DND-41 (cell line): ENCODE measurements at regions not wholly inside any gene's neighbourhood (a gene's known extent, or its start where the extent isn't known, plus 50 kb on each side); places are given as distances from the start of the nearest gene placed in this dataset.

ENCODE experiments used
- EZH2 ChIP-seq: IDR thresholded peaks from 3 replicates; pipeline ENCODE4 v1.6.1; 2012; ENCODE audit warnings: borderline replicate concordance, low read depth, mild to moderate bottlenecking, moderate library complexity, low read length, inconsistent platforms; ENCODE audit not compliant: severe bottlenecking
- TF ChIP-seq, protein P1 (sequence below): IDR thresholded peaks from 2 replicates; pipeline ENCODE4 v1.5.1; 2012; ENCODE audit warnings: borderline replicate concordance, low read length, moderate library complexity, mild to moderate bottlenecking; ENCODE audit not compliant: poor library complexity, severe bottlenecking; ENCODE audit errors: extremely low read depth

DNA sequence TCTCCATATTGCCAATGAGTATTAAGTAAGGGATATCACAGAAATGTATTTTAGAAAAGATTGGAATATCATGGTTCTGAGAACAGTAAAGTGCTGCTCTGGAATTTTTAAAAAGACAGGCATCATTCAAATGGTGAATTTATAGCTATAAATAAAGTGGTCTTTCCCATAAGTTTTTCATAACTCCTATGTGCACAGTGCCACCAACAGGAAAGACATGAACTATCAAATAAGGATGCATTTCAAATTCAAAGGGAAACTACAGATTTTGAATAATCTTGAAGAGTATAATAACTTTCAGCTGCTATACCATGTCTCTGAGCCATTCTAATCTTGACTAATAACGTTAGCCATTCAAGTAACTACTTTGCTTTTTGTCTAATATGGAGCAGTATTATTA lies 456.8 kb upstream of the GJE1 start:
- TF ChIP-seq, protein P1, sequence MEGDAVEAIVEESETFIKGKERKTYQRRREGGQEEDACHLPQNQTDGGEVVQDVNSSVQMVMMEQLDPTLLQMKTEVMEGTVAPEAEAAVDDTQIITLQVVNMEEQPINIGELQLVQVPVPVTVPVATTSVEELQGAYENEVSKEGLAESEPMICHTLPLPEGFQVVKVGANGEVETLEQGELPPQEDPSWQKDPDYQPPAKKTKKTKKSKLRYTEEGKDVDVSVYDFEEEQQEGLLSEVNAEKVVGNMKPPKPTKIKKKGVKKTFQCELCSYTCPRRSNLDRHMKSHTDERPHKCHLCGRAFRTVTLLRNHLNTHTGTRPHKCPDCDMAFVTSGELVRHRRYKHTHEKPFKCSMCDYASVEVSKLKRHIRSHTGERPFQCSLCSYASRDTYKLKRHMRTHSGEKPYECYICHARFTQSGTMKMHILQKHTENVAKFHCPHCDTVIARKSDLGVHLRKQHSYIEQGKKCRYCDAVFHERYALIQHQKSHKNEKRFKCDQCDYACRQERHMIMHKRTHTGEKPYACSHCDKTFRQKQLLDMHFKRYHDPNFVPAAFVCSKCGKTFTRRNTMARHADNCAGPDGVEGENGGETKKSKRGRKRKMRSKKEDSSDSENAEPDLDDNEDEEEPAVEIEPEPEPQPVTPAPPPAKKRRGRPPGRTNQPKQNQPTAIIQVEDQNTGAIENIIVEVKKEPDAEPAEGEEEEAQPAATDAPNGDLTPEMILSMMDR = no peak
- TF ChIP-seq EZH2 = no peak
